HL-60 (cell line): ENCODE measurements at regions not wholly inside any gene's neighbourhood (a gene's known extent, or its start where the extent isn't known, plus 50 kb on each side); places are given as distances from the start of the nearest gene placed in this dataset.

ENCODE experiments used
- CTCF ChIP-seq: IDR thresholded peaks from one replicate; pipeline ENCODE4 v1.5.1; 2011; ENCODE audit warnings: low read length, control low read depth, inconsistent platforms; ENCODE audit not compliant: insufficient read depth
- REST ChIP-seq: IDR thresholded peaks from 2 replicates; pipeline ENCODE4 v1.6.1; 2012; ENCODE audit warnings: low read depth; ENCODE audit not compliant: insufficient replicate concordance

DNA sequence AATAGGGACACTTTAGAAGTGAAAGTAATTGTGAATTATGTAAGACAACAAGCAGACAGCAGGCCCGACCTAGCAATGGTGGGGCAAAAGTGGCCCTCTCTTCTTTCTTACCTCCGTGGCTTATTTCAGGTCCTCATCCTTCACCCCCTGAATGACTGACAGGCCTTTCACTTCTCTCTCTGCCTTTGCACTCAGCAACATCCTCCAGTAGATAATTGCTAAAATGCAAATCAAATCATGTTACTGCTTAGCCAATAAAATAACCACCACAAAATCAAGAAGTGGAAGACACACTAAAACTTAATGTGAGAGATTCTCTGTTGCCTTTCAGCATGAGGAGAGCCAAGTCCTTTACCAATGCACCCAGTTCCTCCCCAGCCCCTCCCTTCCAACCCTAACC, 274.6 kb upstream of the ZNF32 start:
- no peak for TF ChIP-seq CTCF
- no peak for TF ChIP-seq REST
